SHP77 treated with DMSO at 0.1 percent for 48 hours (cell line): ENCODE measurements at regions not wholly inside any gene's neighbourhood (a gene's known extent, or its start where the extent isn't known, plus 50 kb on each side); places are given as distances from the start of the nearest gene placed in this dataset.
"Not testable (repeated sequence)": the region's sequence is repeated elsewhere in the genome, so short reads cannot be mapped to it uniquely, and the experiment has no call there.

Experiments used
- DNase-seq: peaks from one replicate; lab custom pipeline; 2025; lab: John Stamatoyannopoulos, UW

GRCh38 chr2:109669731-109670130 is 55.6 kb downstream of the SOWAHC start:
- no peak for DNase-seq

GRCh38 chr2:109670556-109671411 is 56.6 kb downstream of the SOWAHC start:
- DNase-seq: no peak

GRCh38 chr2:109674894-109675534 is 60.9 kb downstream of the SOWAHC start:
- DNase-seq: no peak

- DNase-seq: no peak
Observed at GRCh38 chr2:109675666-109676345, 61.6 kb downstream of the SOWAHC start.

- no peak for DNase-seq
Observed at GRCh38 chr2:109676346-109676902, 62.3 kb downstream of the SOWAHC start.

GRCh38 chr2:109677121-109677731 is 63.1 kb downstream of the SOWAHC start:
- DNase-seq: not testable (repeated sequence)

- DNase-seq: no peak
Observed at GRCh38 chr2:109677835-109678580, 63.8 kb downstream of the SOWAHC start.

- not testable (repeated sequence) for DNase-seq
Observed at GRCh38 chr2:109678724-109679201, 64.6 kb downstream of the SOWAHC start.

- DNase-seq: no peak
Observed at GRCh38 chr2:109679225-109679624, 65.1 kb downstream of the SOWAHC start.

- DNase-seq: no peak
Observed at GRCh38 chr2:109679626-109680025, 65.5 kb downstream of the SOWAHC start.

- no peak for DNase-seq
Observed at GRCh38 chr2:109680523-109681297, 66.5 kb downstream of the SOWAHC start.

GRCh38 chr2:109681633-109682380 is 67.6 kb downstream of the SOWAHC start:
- no peak for DNase-seq

- no peak for DNase-seq
Observed at GRCh38 chr2:109683452-109683851, 69.3 kb downstream of the SOWAHC start.

- no peak for DNase-seq
Observed at GRCh38 chr2:109685453-109685852, 71.3 kb downstream of the SOWAHC start.

- DNase-seq: no peak
Observed at GRCh38 chr2:109686921-109687320, 72.8 kb downstream of the SOWAHC start.

- no peak for DNase-seq
Observed at GRCh38 chr2:109689182-109689930, 75.2 kb downstream of the SOWAHC start.

- DNase-seq: no peak
Observed at GRCh38 chr2:109689973-109690372, 75.8 kb downstream of the SOWAHC start.

GRCh38 chr2:109690457-109690821 is 76.3 kb downstream of the SOWAHC start:
- DNase-seq: no peak
